Endothelial cell of umbilical vein (primary cell): ENCODE measurements at regions not wholly inside any gene's neighbourhood (a gene's known extent, or its start where the extent isn't known, plus 50 kb on each side); places are given as distances from the start of the nearest gene placed in this dataset.
"Not testable (repeated sequence)": the region's sequence is repeated elsewhere in the genome, so short reads cannot be mapped to it uniquely, and the experiment has no call there.

Experiments used
- EZH2 ChIP-seq: IDR thresholded peaks from 2 replicates; pipeline ENCODE4 v1.6.1; 2012; ENCODE audit warnings: borderline replicate concordance, low read depth, mild to moderate bottlenecking, moderate library complexity, low read length, inconsistent platforms; ENCODE audit not compliant: severe bottlenecking
- POLR2A ChIP-seq: IDR thresholded peaks from 2 replicates; pipeline ENCODE4 v1.6.1; 2012; ENCODE audit warnings: low read depth, mild to moderate bottlenecking, control low read depth, low read length
- POLR2AphosphoS5 ChIP-seq: IDR thresholded peaks from 2 replicates; pipeline ENCODE4 v1.6.1; 2012; ENCODE audit warnings: low read depth, mild to moderate bottlenecking, control low read depth, low read length, moderate library complexity; ENCODE audit not compliant: insufficient read depth
- TF ChIP-seq, protein P1 (sequence below), 2 donors: IDR thresholded peaks; 1 replicate in 1 of 2; 2 replicates in 1 of 2; pipeline ENCODE4 v1.5.1; 2011; ENCODE audit warnings: low read length in 2 of 2, mild to moderate bottlenecking in 2 of 2, moderate library complexity in 2 of 2, control low read depth in 1 of 2, inconsistent platforms in 1 of 2, low read depth in 1 of 2; ENCODE audit not compliant: insufficient read depth in 1 of 2; ENCODE audit errors: extremely low read depth in 1 of 2
- TF ChIP-seq, protein P2 (sequence below): IDR thresholded peaks from 2 replicates; pipeline ENCODE4 v1.6.1; 2011; ENCODE audit not compliant: insufficient read depth, insufficient read length

DNA sequence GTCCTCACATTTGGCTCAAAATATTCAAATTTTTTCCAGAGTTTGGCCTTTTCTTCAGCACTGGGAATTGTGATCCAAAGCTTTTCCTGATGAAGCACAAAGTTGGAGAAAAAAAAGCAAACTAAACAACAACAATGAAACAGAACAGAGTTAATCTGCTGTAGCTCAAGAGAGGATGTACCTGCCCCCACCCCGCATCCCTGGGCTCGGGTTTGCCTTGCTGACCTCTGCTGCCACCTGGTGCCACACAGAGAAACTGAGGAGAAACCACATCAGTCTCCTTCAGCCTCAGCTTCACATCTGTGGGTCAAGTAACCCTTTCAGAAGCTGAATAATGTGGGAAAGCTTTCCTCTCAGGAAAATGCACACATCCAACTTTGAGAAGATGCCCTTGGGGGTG lies 290.4 kb downstream of the RTP5 start:
- TF ChIP-seq POLR2A, EZH2, POLR2AphosphoS5: not testable (repeated sequence)
- TF ChIP-seq, protein P1, sequence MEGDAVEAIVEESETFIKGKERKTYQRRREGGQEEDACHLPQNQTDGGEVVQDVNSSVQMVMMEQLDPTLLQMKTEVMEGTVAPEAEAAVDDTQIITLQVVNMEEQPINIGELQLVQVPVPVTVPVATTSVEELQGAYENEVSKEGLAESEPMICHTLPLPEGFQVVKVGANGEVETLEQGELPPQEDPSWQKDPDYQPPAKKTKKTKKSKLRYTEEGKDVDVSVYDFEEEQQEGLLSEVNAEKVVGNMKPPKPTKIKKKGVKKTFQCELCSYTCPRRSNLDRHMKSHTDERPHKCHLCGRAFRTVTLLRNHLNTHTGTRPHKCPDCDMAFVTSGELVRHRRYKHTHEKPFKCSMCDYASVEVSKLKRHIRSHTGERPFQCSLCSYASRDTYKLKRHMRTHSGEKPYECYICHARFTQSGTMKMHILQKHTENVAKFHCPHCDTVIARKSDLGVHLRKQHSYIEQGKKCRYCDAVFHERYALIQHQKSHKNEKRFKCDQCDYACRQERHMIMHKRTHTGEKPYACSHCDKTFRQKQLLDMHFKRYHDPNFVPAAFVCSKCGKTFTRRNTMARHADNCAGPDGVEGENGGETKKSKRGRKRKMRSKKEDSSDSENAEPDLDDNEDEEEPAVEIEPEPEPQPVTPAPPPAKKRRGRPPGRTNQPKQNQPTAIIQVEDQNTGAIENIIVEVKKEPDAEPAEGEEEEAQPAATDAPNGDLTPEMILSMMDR (IDR thresholded peaks at IDR 0.05; ENCODE audit: extremely low read depth in 1 of 2, insufficient read depth in 1 of 2, low read depth in 1 of 2, low read length in 2 of 2), result not testable (repeated sequence)
- TF ChIP-seq, protein P2, sequence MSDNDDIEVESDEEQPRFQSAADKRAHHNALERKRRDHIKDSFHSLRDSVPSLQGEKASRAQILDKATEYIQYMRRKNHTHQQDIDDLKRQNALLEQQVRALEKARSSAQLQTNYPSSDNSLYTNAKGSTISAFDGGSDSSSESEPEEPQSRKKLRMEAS, result not testable (repeated sequence)
